ENCODE measurements at regions not wholly inside any gene's neighbourhood (a gene's known extent, or its start where the extent isn't known, plus 50 kb on each side); places are given as distances from the start of the nearest gene placed in this dataset.

- TF ChIP-seq ZNF274 (IDR thresholded peaks at IDR 0.05; ENCODE audit: low read depth, low read length): no peak
- no peak for TF ChIP-seq SUZ12 (IDR thresholded peaks at IDR 0.05; ENCODE audit: extremely low read depth, insufficient read depth, insufficient read length)
- TF ChIP-seq YY1 (IDR thresholded peaks at IDR 0.05; ENCODE audit: insufficient read depth, insufficient read length): no peak
Measured at GRCh38 chr3:59621037-59621436, 571.2 kb upstream of the CFAP20DC start.
